Adrenal gland (tissue), 9 donors: ENCODE measurements at regions not wholly inside any gene's neighbourhood (a gene's known extent, or its start where the extent isn't known, plus 50 kb on each side); places are given as distances from the start of the nearest gene placed in this dataset.

Experiments
- DNase-seq, 7 donors: peaks; one replicate each; pipeline ENCODE4 v3.0.0-alpha.2; 2019 to 2020
- H3K27ac ChIP-seq, 5 donors: fragments of 200-600 bp; sonication (generic) in 4 of 5; 1 replicate in 3 of 5; 2 replicates in 2 of 5; pipeline versions ENCODE4 v1.5.1 to v1.8.0; 2016 to 2020; ENCODE audit warnings: mild to moderate bottlenecking in 1 of 5
- H3K27me3 ChIP-seq: fragments of 200-600 bp; 2 replicates; pipeline ENCODE4 v1.8.0; 2021
- H3K36me3 ChIP-seq, 2 donors: fragments of 200-600 bp; replicated peaks in 1 of 2; 1 replicate in 1 of 2; 2 replicates in 1 of 2; pipeline versions ENCODE4 v1.5.1 to v1.8.0; 2018 to 2022
- H3K4me1 ChIP-seq, 2 donors: fragments of 200-600 bp; replicated peaks in 1 of 2; 1 replicate in 1 of 2; 2 replicates in 1 of 2; pipeline versions ENCODE4 v1.5.1 to v1.8.0; 2018 to 2021
- H3K4me3 ChIP-seq, 4 donors: fragments of 200-600 bp; sonication (generic) in 3 of 4; one replicate each; pipeline ENCODE4 v1.5.1; 2016 to 2018
- H3K9me3 ChIP-seq, 3 donors: fragments of 200-600 bp; sonication (generic) in 1 of 3; replicated peaks in 1 of 3; 1 replicate in 2 of 3; 2 replicates in 1 of 3; pipeline versions ENCODE4 v1.5.1 to v1.8.0; 2016 to 2021
- CTCF ChIP-seq, 6 experiments: fragments of 450-650 bp in 4 of 6; fragments of 200-600 bp in 2 of 6; sonication (generic) in 1 of 6; IDR thresholded peaks; 1 replicate in 5 of 6; 2 replicates in 1 of 6; pipeline versions ENCODE4 v1.5.1 to v1.8.0; 2016 to 2021; ENCODE audit warnings: antibody characterized with exemption in 6 of 6, mild to moderate bottlenecking in 2 of 6, moderate library complexity in 1 of 6
- POLR2A ChIP-seq, 2 donors: fragments of 450-650 bp; IDR thresholded peaks; one replicate each; pipeline ENCODE4 v1.6.1; 2017; ENCODE audit warnings: antibody characterized with exemption in 2 of 2, mild to moderate bottlenecking in 2 of 2, moderate library complexity in 1 of 2
- WGBS, 4 donors: extraction: QIAGEN DNeasy Blood & Tissue Kit in 2 of 4; methylation state at CpG; one replicate each; pipeline versions ENCODE4 v1.1.5 to v1.1.7; 2013 to 2017; 5-methylcytosine and 5-hydroxymethylcytosine counted together
- intact Hi-C, 2 donors: fragments of 100-400 bp; cut with DNase I; formaldehyde crosslinking; loops; one replicate each; pipeline versions ENCODE4 v1.14.1 to v1.15.0; 2022 to 2023
- donor health status: healthy with polysubstance abuse.
- donor health status: Bipolar disorder and iron deficiency.
- donor health status: DM: yes; HTN: yes; CAD: no.
- donor health status: DM: no; HTN: no; CAD: no.
- donor health status: DM: no; HTN: no; CAD: no.

- intact Hi-C loops = no loop called here
- no peaks in the 10 kb centered on the region for H3K9me3 ChIP-seq
- no peak for DNase-seq
- 66 to 80% (median 71%) methylated on average over 4 of the region's 4 CpGs for WGBS, 4 donors
- no peaks in the 10 kb centered on the region for H3K4me1 ChIP-seq
- no peak overlapping the region for H3K27ac ChIP-seq
- no peaks in the 10 kb centered on the region for H3K36me3 ChIP-seq
- TF ChIP-seq POLR2A (IDR thresholded peaks at IDR 0.05) = no peak
- no peak for TF ChIP-seq CTCF (IDR thresholded peaks at IDR 0.05)
- H3K27me3 ChIP-seq = no peaks in the 10 kb centered on the region
- no peak overlapping the region for H3K4me3 ChIP-seq
Observed at GRCh38 chr9:515665-516064, 301.0 kb downstream of the DOCK8 start.

GRCh38 chr9:517993-518392 is 303.3 kb downstream of the DOCK8 start:
- TF ChIP-seq POLR2A (IDR thresholded peaks at IDR 0.05) = no peak
- no peak for TF ChIP-seq CTCF (IDR thresholded peaks at IDR 0.05)
- no peak overlapping the region for H3K4me3 ChIP-seq
- no peaks in the 10 kb centered on the region for H3K4me1 ChIP-seq
- intact Hi-C loops = no loop called here
- DNase-seq = no peak
- H3K9me3 ChIP-seq = no peaks in the 10 kb centered on the region
- no peak overlapping the region for H3K27ac ChIP-seq
- WGBS, 4 donors = 88 to 96% (median 93%) methylated on average over 4 of the region's 4 CpGs
- H3K27me3 ChIP-seq = no peaks in the 10 kb centered on the region
- H3K36me3 ChIP-seq = no peaks in the 10 kb centered on the region

GRCh38 chr9:518540-518939 is 303.9 kb downstream of the DOCK8 start:
- H3K36me3 ChIP-seq = no peaks in the 10 kb centered on the region
- no peaks in the 10 kb centered on the region for H3K27me3 ChIP-seq
- no peaks in the 10 kb centered on the region for H3K4me1 ChIP-seq
- TF ChIP-seq POLR2A (IDR thresholded peaks at IDR 0.05) = no peak
- TF ChIP-seq CTCF (IDR thresholded peaks at IDR 0.05) = no peak
- H3K9me3 ChIP-seq = no peaks in the 10 kb centered on the region
- WGBS, 4 donors = 80 to 93% (median 87%) methylated on average over 5 of the region's 5 CpGs
- H3K4me3 ChIP-seq = no peak overlapping the region
- no peak overlapping the region for H3K27ac ChIP-seq
- intact Hi-C loops = no loop called here
- DNase-seq = no peak

- Histone ChIP-seq H3K4me1 (no peaks in the 10 kb centered on the region), H3K27ac (no peak overlapping the region), H3K4me3 (no peak overlapping the region), H3K9me3 (no peaks in the 10 kb centered on the region), H3K36me3 (no peaks in the 10 kb centered on the region), H3K27me3 (no peaks in the 10 kb centered on the region)
- TF ChIP-seq POLR2A (IDR thresholded peaks at IDR 0.05) (no peak), CTCF (IDR thresholded peaks at IDR 0.05) (no peak)
- 74 to 82% (median 78%) methylated on average over 3 of the region's 3 CpGs for WGBS, 4 donors
- no peak for DNase-seq
- intact Hi-C loops = no loop called here
Observed at GRCh38 chr9:519579-519978, 304.9 kb downstream of the DOCK8 start.
